ENCODE measurements at regions not wholly inside any gene's neighbourhood (a gene's known extent, or its start where the extent isn't known, plus 50 kb on each side); places are given as distances from the start of the nearest gene placed in this dataset.

DNA sequence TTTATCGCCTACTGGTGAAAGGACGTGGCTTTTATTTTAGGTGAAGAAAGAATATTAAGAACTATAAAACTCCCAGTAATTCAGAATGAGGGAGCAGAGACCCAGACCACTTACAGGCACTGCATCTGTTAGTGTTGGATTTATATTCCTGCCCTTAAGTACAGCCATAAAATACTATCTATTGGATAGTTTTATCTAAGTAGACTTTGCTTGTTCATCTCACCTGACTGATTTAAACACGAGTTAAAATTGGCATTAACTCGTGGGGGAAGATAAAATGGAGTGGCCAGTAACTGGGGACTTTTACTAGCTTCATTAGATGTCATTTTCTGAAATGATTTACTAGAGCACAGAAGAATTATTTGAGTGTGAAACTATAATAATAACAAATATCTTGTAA, 1377.5 kb upstream of the TMEM132C start:
- Mint-ChIP-seq H3K4me3 (no peak overlapping the region), H3K27ac (no peak overlapping the region), H3K4me1 (no peaks in the 10 kb centered on the region), H3K9me3 (peaks cover 11% of the 10 kb centered on the region), H3K27me3 (no peaks in the 10 kb centered on the region), H3K36me3 (no peaks in the 10 kb centered on the region)

DNA sequence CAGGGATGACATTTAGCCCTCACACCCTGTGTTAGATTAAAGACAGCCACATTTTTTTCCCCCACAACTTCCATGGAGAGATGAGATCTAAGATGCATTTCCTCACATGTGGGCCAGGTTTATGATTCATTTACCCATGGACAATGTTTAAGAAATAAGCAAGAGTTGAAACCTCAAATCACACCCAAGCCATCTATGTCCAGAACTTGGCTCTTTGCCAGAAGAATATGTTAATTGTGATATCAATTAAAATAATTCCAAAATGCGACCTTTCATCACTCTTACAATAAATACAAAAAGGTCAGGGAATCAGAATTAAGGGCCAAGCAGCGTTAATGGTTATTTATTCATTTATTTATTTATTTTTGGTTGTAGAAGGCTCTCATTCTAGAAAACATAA, 1376.9 kb upstream of the TMEM132C start:
- H3K9me3 Mint-ChIP-seq, result peaks cover 11% of the 10 kb centered on the region
- no peaks in the 10 kb centered on the region for H3K36me3 Mint-ChIP-seq
- H3K4me1 Mint-ChIP-seq, result no peaks in the 10 kb centered on the region
- H3K4me3 Mint-ChIP-seq, result no peak overlapping the region
- no peak overlapping the region for H3K27ac Mint-ChIP-seq
- H3K27me3 Mint-ChIP-seq, result no peaks in the 10 kb centered on the region

DNA sequence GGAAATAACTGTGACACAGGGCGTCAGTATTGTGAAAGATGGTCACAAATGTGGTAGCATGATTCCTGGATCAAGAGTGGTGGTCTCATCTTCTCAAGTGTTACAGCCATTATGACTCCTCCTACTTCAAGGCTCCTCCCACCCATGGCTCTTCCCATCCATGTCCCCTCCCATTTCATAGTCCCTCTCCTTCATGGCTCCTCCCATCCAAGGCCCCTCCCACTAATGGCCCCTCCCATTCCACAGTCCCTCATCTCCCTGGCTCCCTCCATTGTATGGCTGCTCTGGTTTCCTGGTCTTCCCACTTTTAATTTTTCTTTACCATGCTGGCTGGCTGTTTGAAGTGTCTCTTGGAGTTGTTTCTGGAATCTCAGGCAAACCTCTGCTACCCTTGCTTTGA, 1375.2 kb upstream of the TMEM132C start:
- Mint-ChIP-seq H3K36me3 (no peaks in the 10 kb centered on the region), H3K4me3 (no peak overlapping the region), H3K27me3 (no peaks in the 10 kb centered on the region), H3K9me3 (peaks cover 11% of the 10 kb centered on the region), H3K27ac (no peak overlapping the region), H3K4me1 (no peaks in the 10 kb centered on the region)

DNA sequence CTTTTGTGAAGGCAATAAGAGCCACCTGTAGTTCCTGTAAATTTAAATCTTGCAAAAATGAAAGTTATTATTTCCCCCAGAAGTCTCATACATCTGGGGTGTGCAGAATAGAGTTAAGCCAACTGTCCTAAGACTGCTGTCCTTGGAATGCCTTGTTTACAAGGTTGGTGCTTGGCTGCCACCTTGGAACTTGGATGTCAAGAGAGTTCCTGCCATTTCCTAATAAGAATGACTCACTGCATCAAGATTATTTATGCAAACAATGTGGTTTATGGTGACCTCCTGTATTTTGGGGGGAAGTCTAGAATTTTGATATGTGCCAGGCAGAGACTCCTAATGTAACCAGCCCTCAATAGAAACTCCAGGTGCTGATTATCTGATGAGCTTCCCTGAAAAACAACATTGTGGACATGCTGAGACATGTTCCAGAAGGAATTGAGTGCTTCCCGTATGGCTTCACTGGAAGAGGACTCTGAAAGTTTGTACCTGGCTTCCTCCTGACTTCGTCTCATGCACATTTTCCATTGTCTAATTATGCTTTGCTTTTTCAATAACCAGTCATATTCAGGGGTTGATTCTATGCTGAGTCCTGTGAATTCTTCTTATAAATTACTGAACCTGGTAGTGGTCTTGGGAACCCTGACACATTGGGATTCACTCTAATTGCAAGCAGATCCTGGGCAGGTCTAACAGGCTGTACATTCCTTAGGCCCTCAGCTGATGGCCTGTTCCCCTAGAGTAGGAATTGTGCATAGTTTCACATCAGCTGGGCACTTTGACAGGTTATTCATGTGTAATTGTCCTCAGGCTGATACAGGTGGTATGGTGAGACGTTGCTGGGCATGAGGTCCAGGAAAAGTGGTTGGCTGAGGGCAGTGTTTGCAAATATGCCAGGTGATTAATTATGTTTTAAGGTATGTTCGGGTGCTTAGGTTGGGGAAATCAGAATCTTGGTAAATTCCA, 1370.7 kb upstream of the TMEM132C start:
- H3K4me3 Mint-ChIP-seq, result no peak overlapping the region
- no peak overlapping the region for H3K27ac Mint-ChIP-seq
- no peaks in the 10 kb centered on the region for H3K4me1 Mint-ChIP-seq
- H3K36me3 Mint-ChIP-seq, result no peaks in the 10 kb centered on the region
- H3K27me3 Mint-ChIP-seq, result no peaks in the 10 kb centered on the region
- peaks cover 9% of the 10 kb centered on the region for H3K9me3 Mint-ChIP-seq

DNA sequence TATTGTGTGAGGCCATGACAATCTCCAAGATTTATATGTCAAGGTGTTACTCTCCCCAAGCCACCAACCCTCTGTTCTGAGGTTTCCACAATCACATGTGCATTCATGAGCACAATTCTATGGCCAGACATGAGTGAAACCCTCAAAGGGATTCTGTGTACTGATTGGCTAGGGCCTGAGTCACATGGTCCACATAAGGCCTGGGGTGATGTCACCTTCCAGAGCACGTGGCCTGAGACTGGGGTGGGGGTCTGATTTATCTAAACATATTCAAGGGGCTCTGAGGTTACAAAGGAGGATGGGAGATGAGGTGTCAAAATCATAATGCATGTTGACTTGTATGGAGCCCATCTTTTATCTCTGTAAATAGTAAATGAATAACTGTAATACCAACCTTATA, 1369.9 kb upstream of the TMEM132C start:
- H3K36me3 Mint-ChIP-seq, result no peaks in the 10 kb centered on the region
- H3K9me3 Mint-ChIP-seq, result peaks cover 1% of the 10 kb centered on the region
- H3K4me1 Mint-ChIP-seq, result no peaks in the 10 kb centered on the region
- H3K27ac Mint-ChIP-seq, result no peak overlapping the region
- no peak overlapping the region for H3K4me3 Mint-ChIP-seq
- no peaks in the 10 kb centered on the region for H3K27me3 Mint-ChIP-seq

DNA sequence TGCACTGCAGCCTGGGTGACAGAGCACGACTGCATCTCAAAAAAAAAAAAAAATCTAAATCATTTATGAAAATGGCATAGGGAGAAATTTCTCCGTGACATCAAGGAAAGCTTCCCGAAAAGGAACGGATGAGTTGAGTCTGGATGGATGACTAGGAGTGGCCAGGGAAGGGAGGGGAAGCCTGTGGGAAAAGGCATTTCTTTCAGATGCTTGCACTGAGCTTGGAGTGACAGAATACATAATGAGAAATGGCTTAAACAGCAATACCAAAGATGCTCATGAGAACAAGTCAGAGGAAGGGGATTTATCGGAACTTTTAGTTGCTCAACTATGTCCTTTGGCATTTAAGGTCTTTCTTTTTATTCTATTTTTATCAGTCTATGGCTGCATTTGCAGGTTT, 1369.2 kb upstream of the TMEM132C start:
- Mint-ChIP-seq H3K36me3 (no peaks in the 10 kb centered on the region), H3K4me1 (no peaks in the 10 kb centered on the region), H3K4me3 (no peak overlapping the region), H3K9me3 (no peaks in the 10 kb centered on the region), H3K27me3 (no peaks in the 10 kb centered on the region), H3K27ac (no peak overlapping the region)

DNA sequence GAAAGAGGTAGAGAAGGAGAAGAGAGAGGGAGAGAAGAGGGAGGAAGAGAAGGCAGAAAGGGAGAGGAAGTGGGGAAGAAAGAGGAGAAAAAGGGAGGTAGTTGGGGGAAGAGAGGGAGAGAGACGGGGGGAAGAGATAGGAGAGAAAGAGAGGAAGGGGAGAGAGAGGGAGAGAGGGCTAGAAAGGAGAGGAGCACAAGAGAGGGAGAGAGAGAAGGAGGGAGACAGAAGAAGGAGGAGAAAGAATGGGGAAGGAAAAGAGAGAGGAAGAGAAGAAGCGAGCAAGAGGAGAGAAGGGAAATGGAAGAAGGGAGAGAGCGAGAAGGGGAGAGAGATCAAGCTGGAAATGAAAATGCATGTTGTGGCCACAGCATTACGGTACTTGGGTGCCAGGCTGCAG, 1368.4 kb upstream of the TMEM132C start:
- H3K4me1 Mint-ChIP-seq, result no peaks in the 10 kb centered on the region

DNA sequence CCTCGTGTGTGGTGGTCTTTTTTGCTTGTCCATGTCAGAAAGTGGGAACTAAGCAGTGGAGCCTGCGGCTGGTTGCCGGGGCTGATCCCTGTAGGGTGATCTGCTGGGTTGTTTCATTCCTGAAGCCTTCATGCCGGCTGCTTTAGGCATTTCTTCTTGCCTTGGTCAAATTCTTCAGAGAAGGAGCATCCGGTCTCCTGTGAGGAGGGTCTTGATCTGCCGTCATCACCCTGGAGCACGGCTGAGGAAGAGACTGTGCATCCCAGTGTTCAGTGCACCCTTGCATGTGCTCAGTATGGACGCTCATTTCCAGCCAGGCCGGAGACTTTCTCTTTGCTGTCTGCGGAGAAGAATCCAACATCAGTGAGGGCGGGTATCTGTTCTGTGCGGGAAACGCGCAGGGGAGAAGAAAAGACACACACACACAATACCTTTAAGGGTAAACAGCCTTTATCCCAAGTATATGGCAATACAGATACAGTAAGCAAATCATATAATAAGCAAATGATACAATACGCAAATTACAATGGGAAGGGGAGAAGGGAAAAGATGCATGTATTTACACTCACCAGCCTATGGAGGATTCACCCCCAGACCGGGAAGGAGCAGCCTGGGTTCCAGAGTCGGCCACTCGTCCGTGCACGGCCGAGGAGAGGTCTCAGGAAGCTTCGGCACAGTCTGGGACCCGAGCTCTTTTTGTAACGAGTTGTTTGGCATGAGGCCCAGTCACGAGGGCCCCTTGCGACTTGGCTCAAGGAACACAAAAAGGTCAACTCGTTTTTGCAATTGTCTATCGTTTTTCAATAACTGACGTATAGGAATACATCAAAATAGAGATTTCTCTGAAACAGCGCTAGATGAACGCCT, 1366.8 kb upstream of the TMEM132C start:
- Mint-ChIP-seq H3K4me3 (no peak overlapping the region), H3K9me3 (no peaks in the 10 kb centered on the region), H3K36me3 (no peaks in the 10 kb centered on the region), H3K4me1 (no peaks in the 10 kb centered on the region), H3K27ac (no peak overlapping the region), H3K27me3 (no peaks in the 10 kb centered on the region)

More for the DNA sequence above, 1368.4 kb upstream of the TMEM132C start:
- Mint-ChIP-seq H3K27ac (no peak overlapping the region), H3K27me3 (no peaks in the 10 kb centered on the region), H3K36me3 (no peaks in the 10 kb centered on the region), H3K4me3 (no peak overlapping the region), H3K9me3 (no peaks in the 10 kb centered on the region)

DNA sequence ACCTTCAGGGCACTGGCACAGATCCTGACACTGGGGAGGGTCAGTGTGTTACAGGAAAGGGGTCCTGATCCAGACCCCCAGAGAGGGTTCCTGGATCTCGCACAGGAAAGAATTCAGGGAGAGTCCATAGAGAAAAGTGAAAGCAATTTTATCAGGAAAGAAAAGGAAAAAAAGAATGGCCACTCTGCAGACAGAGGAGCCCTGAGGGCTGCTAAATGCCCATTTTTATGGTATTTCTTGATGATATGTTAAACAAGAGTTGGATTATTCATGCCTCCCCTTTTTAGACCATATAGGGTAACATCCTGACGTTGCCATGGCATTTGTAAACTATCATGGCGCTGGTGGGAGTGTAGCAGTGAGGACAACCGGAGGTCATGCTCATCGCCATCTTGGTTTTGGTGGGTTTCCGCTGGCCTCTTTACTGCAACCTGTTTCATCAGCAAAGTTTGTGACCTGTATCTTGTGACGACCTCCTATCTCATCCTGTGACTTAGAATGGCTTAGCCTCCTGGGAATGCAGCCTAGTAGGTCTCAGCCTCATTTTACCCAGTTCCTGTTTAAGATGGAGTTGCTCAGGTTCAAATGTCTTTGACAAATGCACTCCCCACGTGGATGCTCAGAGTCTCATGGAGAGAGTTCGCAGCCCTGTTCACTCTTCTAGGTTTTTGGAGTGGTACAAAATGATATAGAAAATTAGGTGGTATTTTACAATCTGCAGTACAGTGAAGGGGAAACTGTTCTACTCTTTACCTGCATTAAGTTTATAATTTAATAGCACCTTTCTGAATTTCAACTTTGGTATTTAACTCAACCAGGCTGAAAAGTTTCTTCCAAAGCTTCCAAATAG, 1363.7 kb upstream of the TMEM132C start:
- H3K27ac Mint-ChIP-seq, result no peak overlapping the region
- H3K27me3 Mint-ChIP-seq, result peaks cover 3% of the 10 kb centered on the region
- H3K9me3 Mint-ChIP-seq, result no peaks in the 10 kb centered on the region
- H3K4me3 Mint-ChIP-seq, result no peak overlapping the region
- no peaks in the 10 kb centered on the region for H3K36me3 Mint-ChIP-seq
- no peaks in the 10 kb centered on the region for H3K4me1 Mint-ChIP-seq

DNA sequence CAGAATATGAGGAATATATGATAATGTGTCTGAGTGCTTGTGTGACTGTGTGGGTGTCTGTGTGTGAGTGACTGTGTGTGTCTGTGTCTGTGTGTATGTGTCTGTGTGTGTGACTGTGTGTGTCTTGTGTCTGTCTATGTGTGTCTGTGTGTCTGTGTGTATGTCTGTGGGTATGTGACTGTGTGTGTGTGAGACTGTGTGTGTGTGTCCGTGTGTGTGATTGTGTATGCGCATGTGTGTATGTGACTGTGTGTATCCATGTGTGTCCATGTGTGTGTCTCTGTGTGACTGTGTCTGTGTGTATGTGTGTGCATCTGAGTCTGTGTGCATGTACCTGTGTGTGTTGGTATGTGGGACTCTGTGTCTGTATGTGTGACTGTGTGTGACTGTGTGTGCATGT, 1361.2 kb upstream of the TMEM132C start:
- H3K27me3 Mint-ChIP-seq, result peaks cover 5% of the 10 kb centered on the region
- H3K27ac Mint-ChIP-seq, result no peak overlapping the region
- H3K4me1 Mint-ChIP-seq, result no peaks in the 10 kb centered on the region
- no peaks in the 10 kb centered on the region for H3K9me3 Mint-ChIP-seq
- no peaks in the 10 kb centered on the region for H3K36me3 Mint-ChIP-seq
- H3K4me3 Mint-ChIP-seq, result no peak overlapping the region

DNA sequence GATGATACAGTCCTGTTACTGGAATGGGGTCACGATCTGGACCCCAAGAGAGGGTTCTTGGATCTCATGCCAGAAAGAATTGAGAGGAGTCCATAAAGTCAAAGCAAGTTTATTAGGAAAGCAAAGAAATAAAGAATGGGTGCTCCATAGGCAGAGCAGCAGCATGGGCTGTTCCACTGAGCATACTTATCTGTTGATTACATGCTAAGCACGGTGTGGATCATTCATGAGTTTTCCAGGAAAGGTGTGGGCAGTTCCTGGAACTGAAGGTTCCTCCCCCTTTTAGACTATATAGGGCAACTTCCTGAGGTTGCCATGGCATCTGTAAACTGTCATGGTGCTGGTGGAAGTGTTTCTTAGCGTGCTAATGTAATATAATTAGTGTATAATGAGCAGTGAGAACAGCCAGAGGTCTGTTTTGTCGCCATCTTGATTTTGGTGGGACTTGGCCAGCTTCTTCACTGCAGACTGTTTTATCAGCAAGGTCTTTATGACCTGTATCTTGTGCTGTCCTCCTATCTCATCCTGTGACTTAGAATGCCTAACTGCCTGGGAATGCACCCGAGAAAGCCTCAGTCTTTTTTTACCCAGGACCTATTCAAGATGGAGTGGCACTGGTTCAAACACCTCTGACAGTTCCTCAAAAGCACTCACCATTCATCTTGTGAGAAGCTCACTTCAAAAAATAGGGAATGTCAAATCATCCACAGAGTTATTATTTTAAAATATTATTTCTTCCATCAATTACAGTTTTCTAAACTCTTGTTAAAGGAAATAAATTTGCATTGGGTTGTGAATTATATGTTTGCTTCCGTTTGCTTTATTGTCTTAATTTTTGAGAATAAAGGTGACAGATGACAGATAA, 1358.8 kb upstream of the TMEM132C start:
- Mint-ChIP-seq H3K4me3 (no peak overlapping the region), H3K4me1 (no peaks in the 10 kb centered on the region), H3K36me3 (no peaks in the 10 kb centered on the region), H3K9me3 (no peaks in the 10 kb centered on the region), H3K27me3 (peaks cover 5% of the 10 kb centered on the region), H3K27ac (no peak overlapping the region)

DNA sequence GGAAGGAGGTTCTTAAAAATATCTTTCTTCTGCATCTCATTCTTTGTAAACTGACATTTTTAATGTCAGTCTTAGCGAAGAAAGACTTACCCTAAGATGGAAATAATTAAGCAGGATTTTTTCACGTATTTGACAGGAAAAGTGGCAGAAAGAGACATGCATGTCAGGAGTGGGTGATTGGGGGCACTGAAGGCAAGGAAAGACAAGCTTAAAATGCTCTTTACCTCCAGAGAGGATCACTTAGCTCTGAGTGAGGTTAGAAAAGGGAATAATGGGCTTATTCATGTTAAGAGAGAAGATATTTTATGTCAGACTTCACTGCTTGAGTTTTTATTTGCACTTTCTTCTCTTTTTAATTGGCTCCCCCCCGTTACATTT, 1358.2 kb upstream of the TMEM132C start:
- no peaks in the 10 kb centered on the region for H3K9me3 Mint-ChIP-seq
- H3K36me3 Mint-ChIP-seq, result no peaks in the 10 kb centered on the region
- no peak overlapping the region for H3K4me3 Mint-ChIP-seq
- no peaks in the 10 kb centered on the region for H3K4me1 Mint-ChIP-seq
- H3K27ac Mint-ChIP-seq, result no peak overlapping the region
- H3K27me3 Mint-ChIP-seq, result peaks cover 5% of the 10 kb centered on the region

DNA sequence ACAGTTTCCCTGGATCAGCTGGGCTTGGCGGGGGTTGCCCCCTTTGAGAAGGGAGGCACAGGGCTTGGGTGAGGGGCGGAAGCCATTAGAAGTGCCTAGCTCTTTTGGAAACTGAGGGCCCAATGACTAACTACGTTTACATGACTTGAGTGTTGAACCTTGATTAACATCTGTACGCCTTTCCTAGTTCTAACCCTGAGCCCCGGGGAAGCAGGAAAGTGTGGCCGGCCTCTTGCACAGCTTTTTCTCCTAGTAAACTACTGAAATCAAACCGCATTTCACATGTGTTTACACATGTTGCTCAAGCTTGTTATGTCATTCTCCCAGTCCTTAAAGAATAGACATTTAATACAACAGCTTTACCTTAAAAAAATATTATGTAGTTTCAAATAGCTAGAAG, 1356.4 kb upstream of the TMEM132C start:
- peaks cover 5% of the 10 kb centered on the region for H3K27me3 Mint-ChIP-seq
- no peaks in the 10 kb centered on the region for H3K4me1 Mint-ChIP-seq
- H3K9me3 Mint-ChIP-seq, result no peaks in the 10 kb centered on the region
- no peaks in the 10 kb centered on the region for H3K36me3 Mint-ChIP-seq
- H3K27ac Mint-ChIP-seq, result no peak overlapping the region
- no peak overlapping the region for H3K4me3 Mint-ChIP-seq

DNA sequence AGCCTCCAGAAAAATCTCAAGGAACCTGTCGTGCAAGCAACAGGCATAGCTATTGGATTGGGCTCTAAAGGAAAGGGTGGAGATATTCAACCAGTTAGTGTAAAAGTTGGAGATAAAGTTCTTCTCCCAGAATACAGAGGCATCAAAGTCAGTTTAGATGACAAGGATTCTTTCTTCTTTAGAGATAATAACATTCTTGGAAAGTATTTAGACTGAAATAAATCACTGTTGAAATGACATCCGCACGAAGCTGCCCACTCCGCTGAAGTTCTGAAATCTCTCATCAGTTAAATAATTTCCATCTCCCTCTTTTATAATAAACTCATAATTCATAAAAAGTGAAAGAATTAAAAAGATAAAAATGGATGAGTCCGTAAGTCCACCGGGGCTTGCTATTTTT, 1354.9 kb upstream of the TMEM132C start:
- Mint-ChIP-seq H3K36me3 (no peaks in the 10 kb centered on the region), H3K9me3 (no peaks in the 10 kb centered on the region), H3K27me3 (peaks cover 4% of the 10 kb centered on the region), H3K27ac (no peak overlapping the region), H3K4me3 (no peak overlapping the region), H3K4me1 (no peaks in the 10 kb centered on the region)
